Effector memory CD4-positive, alpha-beta T cell (primary cell): ENCODE measurements at regions not wholly inside any gene's neighbourhood (a gene's known extent, or its start where the extent isn't known, plus 50 kb on each side); places are given as distances from the start of the nearest gene placed in this dataset.

Source experiments
- DNase-seq, 3 donors: peaks; one replicate each; pipeline ENCODE4 v3.0.0-alpha.2; 2020
- H3K27ac ChIP-seq: 2 replicates; pipeline ENCODE4 v1.7.0; 2013; ENCODE audit warnings: mild to moderate bottlenecking, low read length, moderate library complexity; ENCODE audit not compliant: insufficient read depth, poor library complexity, severe bottlenecking
- H3K27me3 ChIP-seq: replicated peaks from 2 replicates; pipeline ENCODE4 v1.7.0; 2013; ENCODE audit warnings: mild to moderate bottlenecking, low read length; ENCODE audit not compliant: insufficient read depth, control insufficient read depth, poor library complexity, severe bottlenecking
- H3K36me3 ChIP-seq: 2 replicates; pipeline ENCODE4 v1.7.0; 2013; ENCODE audit warnings: mild to moderate bottlenecking, low read length, moderate library complexity; ENCODE audit not compliant: control insufficient read depth, insufficient read depth
- H3K4me1 ChIP-seq: 2 replicates; pipeline ENCODE4 v1.7.0; 2013; ENCODE audit warnings: low read length, mild to moderate bottlenecking; ENCODE audit not compliant: control insufficient read depth, insufficient read depth, poor library complexity, severe bottlenecking
- H3K4me3 ChIP-seq: 2 replicates; pipeline ENCODE4 v1.7.0; 2013; ENCODE audit warnings: low read length, low read depth, mild to moderate bottlenecking; ENCODE audit not compliant: insufficient read depth, poor library complexity, severe bottlenecking
- H3K9me3 ChIP-seq: 2 replicates; pipeline ENCODE4 v1.7.0; 2013; ENCODE audit warnings: mild to moderate bottlenecking, low read length, moderate library complexity; ENCODE audit not compliant: control insufficient read depth

DNA sequence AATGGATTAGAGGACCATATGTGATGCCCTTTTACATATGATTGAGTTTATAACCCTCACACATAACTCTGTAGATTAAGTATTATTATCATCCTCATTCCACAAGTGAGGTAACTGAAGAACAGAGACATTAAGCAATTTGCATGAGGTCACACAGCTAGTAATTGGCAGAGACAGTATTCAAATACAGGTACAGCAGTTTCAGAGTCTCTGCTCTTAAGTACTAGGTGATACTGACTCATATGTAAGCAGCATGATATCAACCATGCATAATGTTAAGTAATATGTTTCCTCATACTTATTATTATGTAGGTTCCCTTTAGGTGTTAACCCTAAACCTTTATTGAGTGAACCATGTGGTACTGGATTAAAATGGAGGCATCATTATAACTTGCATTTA lies 1562.4 kb upstream of the RAG2 start:
- Histone ChIP-seq H3K4me1 (no peaks in the 10 kb centered on the region), H3K9me3 (no peaks in the 10 kb centered on the region), H3K4me3 (no peak overlapping the region), H3K27me3 (no peaks in the 10 kb centered on the region), H3K27ac (no peak overlapping the region), H3K36me3 (no peaks in the 10 kb centered on the region)
- DNase-seq, result no peak

DNA sequence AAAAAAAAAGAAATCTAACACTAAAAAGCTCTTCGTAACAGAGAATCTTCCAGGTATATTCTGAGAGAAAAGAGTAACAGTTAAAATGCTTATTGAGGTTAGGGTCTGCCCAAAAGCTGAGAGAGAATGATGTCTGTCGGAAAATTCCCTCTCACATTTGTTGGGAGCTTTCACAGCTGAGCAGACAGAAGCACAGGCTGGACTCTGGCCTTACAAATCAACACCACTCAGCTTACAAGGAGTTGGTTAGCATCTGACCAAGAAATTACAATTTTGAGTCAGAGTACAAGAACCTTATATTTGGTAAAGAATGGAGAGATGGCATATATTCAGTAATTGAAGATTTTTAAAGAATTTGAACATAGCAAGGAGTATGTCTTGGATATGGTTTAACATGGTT lies 1561.0 kb upstream of the RAG2 start:
- Histone ChIP-seq H3K4me1 (no peaks in the 10 kb centered on the region), H3K27ac (no peak overlapping the region), H3K27me3 (no peaks in the 10 kb centered on the region), H3K36me3 (no peaks in the 10 kb centered on the region), H3K9me3 (no peaks in the 10 kb centered on the region), H3K4me3 (no peak overlapping the region)
- DNase-seq, result no peak

DNA sequence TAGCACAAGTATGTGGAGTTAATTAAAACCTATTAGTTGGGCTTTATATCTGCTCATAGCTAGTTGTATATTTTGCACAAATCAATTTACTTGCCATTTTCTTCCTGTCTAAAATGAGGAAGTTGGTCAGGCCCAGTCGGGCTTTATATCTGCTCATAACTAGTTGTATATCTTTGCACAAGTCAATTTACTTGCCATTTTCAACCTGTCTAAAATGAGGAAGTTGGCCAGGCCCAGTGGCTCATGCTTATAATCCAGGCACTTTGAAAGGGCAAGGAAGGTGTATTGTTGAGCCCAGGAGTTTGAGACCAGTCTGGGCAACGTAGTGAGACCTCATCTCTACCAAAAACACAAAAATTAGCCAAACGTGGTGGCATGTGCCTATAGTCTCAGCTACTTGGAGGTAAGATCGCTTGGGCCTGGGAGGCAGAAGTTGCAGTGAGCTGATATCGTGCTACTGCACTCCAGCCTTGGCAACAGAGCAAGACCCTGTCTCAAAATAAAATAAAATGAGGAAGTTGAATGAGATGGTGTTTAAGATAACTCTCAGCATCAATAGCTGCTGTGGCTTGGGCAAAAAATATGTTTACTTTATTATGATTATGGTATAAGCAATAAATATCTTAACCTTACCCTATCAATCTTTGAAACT lies 1558.6 kb upstream of the RAG2 start:
- no peaks in the 10 kb centered on the region for H3K4me1 ChIP-seq
- H3K4me3 ChIP-seq, result no peak overlapping the region
- no peaks in the 10 kb centered on the region for H3K27me3 ChIP-seq
- H3K36me3 ChIP-seq, result no peaks in the 10 kb centered on the region
- no peaks in the 10 kb centered on the region for H3K9me3 ChIP-seq
- no peak for DNase-seq
- H3K27ac ChIP-seq, result no peak overlapping the region

DNA sequence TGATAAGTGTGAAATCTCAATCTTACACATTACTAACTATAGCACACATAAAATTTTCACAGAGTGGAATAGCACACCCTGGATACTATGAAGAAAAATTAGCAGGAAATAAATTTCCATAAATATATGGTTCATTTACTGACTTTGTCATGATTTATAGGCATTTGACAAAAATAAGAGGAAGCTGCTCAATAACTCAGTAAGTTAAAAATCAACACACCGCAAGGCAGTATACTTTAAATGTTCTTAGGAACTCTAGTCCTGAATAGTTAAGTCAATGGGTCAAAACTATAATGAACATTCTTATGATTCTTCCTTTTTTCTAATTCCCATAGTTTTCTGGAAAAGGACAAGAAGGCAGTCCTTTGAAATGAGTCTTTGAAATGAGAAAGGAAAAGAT lies 1557.8 kb upstream of the RAG2 start:
- Histone ChIP-seq H3K9me3 (no peaks in the 10 kb centered on the region), H3K27me3 (no peaks in the 10 kb centered on the region), H3K4me1 (no peaks in the 10 kb centered on the region), H3K4me3 (no peak overlapping the region), H3K36me3 (no peaks in the 10 kb centered on the region), H3K27ac (no peak overlapping the region)
- no peak for DNase-seq

DNA sequence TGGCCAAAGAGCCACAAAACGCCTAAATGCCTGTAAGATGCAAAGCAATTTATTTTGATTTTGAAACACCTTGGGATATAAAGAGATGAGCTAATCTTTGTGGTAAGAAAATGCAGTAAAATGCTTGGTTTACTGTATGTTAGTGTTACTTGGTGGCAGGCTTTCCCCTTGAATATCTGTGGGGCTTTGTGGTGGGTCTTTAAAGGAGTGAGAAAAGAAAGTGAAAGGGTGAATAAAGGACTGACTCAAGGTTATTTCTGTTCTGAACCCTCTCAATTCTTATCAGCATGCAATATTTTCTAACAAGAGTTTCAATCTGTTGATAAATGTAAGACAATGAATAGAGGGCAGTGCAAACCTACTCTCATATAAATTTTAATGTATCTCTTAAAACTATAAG lies 1555.9 kb upstream of the RAG2 start:
- DNase-seq, result no peak
- H3K27ac ChIP-seq, result no peak overlapping the region
- H3K9me3 ChIP-seq, result no peaks in the 10 kb centered on the region
- no peaks in the 10 kb centered on the region for H3K4me1 ChIP-seq
- no peaks in the 10 kb centered on the region for H3K27me3 ChIP-seq
- no peak overlapping the region for H3K4me3 ChIP-seq
- no peaks in the 10 kb centered on the region for H3K36me3 ChIP-seq

DNA sequence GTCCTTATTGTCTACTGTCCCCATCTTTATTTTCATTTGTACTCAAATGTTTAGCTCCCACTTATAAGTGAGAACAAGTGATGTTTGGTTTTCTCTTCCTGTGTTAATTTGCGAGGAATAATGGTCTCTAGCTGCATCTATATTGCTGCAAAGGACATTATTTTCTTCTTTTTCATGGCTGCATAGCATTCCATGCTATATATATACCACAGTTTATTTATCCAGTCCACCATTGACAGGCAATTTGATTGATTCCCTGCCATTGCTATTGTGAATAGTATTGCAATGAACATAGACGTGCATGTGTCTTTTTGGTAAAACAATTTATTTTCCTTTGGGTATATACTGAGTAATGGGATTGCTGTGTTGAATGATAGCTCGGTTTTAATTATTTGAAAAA lies 1545.8 kb upstream of the RAG2 start:
- Histone ChIP-seq H3K27ac (no peak overlapping the region), H3K27me3 (no peaks in the 10 kb centered on the region), H3K4me3 (no peak overlapping the region), H3K4me1 (no peaks in the 10 kb centered on the region), H3K9me3 (no peaks in the 10 kb centered on the region), H3K36me3 (no peaks in the 10 kb centered on the region)
- DNase-seq, result no peak

DNA sequence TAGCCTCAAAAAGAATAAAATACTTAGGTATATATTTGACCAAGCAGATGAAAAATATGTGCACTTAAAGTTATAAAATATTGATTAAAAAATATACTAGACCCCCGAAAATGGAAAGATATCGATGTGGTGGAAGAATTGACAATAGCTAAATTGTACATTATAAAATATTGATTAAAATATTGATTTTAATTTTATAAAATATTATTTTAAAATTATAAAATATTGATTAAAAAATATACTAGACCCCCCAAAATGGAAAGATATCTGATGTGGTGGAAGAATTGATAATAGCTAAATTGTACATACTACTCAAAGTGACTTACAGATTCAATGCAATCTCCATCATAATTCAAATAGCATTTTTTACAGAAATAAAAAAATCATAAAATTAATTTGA lies 1540.9 kb upstream of the RAG2 start:
- no peak for DNase-seq
- H3K4me3 ChIP-seq, result no peak overlapping the region

DNA sequence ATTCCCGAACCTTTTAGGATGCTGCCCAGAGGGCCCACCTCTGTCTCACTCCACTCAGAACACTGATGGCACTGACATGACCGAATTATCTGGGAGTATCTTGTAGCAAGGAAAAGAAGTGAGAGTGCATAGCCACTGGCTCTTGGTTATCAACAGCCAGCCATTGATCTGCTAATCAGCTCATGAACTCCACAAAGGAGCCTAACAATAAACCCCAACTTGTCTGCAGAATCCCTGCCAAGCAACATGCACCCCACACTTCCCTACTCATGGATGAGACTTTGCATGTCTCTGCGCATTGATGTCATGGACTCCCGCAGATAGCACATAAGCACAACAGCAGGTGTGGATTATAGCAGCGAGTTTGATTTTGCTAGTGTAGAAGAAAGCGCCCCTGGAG lies 1538.9 kb upstream of the RAG2 start:
- no peaks in the 10 kb centered on the region for H3K9me3 ChIP-seq
- no peak for DNase-seq
- no peak overlapping the region for H3K4me3 ChIP-seq
- H3K4me1 ChIP-seq, result no peaks in the 10 kb centered on the region
- no peaks in the 10 kb centered on the region for H3K27me3 ChIP-seq
- H3K36me3 ChIP-seq, result no peaks in the 10 kb centered on the region
- no peak overlapping the region for H3K27ac ChIP-seq

More for the DNA sequence above, 1540.9 kb upstream of the RAG2 start:
- Histone ChIP-seq H3K36me3 (no peaks in the 10 kb centered on the region), H3K27me3 (no peaks in the 10 kb centered on the region), H3K4me1 (no peaks in the 10 kb centered on the region), H3K27ac (no peak overlapping the region), H3K9me3 (no peaks in the 10 kb centered on the region)

DNA sequence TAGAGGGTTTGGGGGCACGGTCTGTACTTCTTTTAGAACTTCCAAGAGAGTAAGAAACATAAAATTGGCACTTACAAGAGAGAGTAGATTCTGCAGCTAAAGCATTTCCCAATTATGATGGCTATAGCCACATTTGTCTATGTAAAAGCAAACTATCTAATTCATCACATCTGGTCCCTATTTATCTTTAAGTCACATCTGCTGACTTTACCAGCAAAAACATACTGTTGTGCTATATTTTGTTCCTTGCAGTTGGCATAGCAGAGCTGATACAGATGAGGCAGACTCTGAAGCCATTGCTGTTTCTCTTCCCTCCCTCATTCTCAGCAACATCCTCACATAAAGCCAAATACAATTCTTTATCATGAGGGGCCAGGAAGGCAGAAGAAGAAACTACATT lies 1533.5 kb upstream of the RAG2 start:
- Histone ChIP-seq H3K27ac (no peak overlapping the region), H3K4me3 (no peak overlapping the region), H3K27me3 (no peaks in the 10 kb centered on the region), H3K9me3 (no peaks in the 10 kb centered on the region), H3K4me1 (no peaks in the 10 kb centered on the region), H3K36me3 (no peaks in the 10 kb centered on the region)
- DNase-seq, result no peak

DNA sequence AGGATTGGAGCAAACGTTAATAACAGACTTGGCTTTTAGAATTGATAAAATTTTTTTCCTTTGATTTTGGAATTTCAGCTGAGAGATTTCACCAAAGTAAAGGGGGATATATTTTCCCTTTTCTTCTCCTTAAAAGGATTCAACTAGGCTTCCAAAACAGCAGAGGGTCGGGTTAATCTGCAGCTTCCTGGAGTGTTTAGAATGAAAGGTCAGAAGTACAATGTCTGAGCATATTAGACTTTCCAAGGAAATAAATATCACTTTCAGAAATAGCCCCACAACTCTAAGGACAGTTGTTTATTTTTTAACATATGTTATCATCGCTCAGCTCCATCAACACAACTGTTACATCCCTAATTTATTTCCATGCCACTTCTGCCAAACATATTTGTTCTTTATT lies 1532.9 kb upstream of the RAG2 start:
- H3K27ac ChIP-seq, result no peak overlapping the region
- no peaks in the 10 kb centered on the region for H3K4me1 ChIP-seq
- H3K9me3 ChIP-seq, result no peaks in the 10 kb centered on the region
- no peaks in the 10 kb centered on the region for H3K36me3 ChIP-seq
- no peak overlapping the region for H3K4me3 ChIP-seq
- no peak for DNase-seq
- H3K27me3 ChIP-seq, result no peaks in the 10 kb centered on the region
